Kidney glomerular epithelial cell (primary cell): ENCODE measurements at regions not wholly inside any gene's neighbourhood (a gene's known extent, or its start where the extent isn't known, plus 50 kb on each side); places are given as distances from the start of the nearest gene placed in this dataset.

Experiments
- DNase-seq: peaks from one replicate; lab custom pipeline; 2025; lab: John Stamatoyannopoulos, UW

- no peak for DNase-seq
Observed at GRCh38 chr5:20434786-20435185, 446.8 kb upstream of the CDH18 start.

- no peak for DNase-seq
Observed at GRCh38 chr5:20420991-20421595, 433.1 kb upstream of the CDH18 start.
